Parathyroid adenoma (tissue), 2 donors: ENCODE measurements at regions not wholly inside any gene's neighbourhood (a gene's known extent, or its start where the extent isn't known, plus 50 kb on each side); places are given as distances from the start of the nearest gene placed in this dataset.

Experiments used
- H2AFZ ChIP-seq: fragments of 300-600 bp; sonication (generic); one replicate; pipeline ENCODE4 v1.7.0; 2017; ENCODE audit warnings: antibody characterized with exemption, mild to moderate bottlenecking
- H3K27ac ChIP-seq: fragments of 300-600 bp; sonication (generic); one replicate; pipeline ENCODE4 v1.7.0; 2017
- H3K27me3 ChIP-seq: fragments of 300-600 bp; sonication (generic); one replicate; pipeline ENCODE4 v1.7.0; 2017; ENCODE audit warnings: low read length; ENCODE audit not compliant: control insufficient read depth, insufficient read depth
- H3K36me3 ChIP-seq: fragments of 300-600 bp; sonication (generic); one replicate; pipeline ENCODE4 v1.7.0; 2017; ENCODE audit warnings: low read length; ENCODE audit not compliant: control insufficient read depth, insufficient read depth
- H3K4me1 ChIP-seq: fragments of 300-600 bp; sonication (generic); one replicate; pipeline ENCODE4 v1.7.0; 2017; ENCODE audit warnings: control low read depth
- H3K4me2 ChIP-seq: fragments of 300-600 bp; sonication (generic); one replicate; pipeline ENCODE4 v1.7.0; 2017; ENCODE audit warnings: low read length
- H3K4me3 ChIP-seq: fragments of 300-600 bp; sonication (generic); one replicate; pipeline ENCODE4 v1.7.0; 2017; ENCODE audit warnings: low read depth, low read length
- H3K79me2 ChIP-seq: fragments of 300-600 bp; sonication (generic); one replicate; pipeline ENCODE4 v1.7.0; 2017; ENCODE audit warnings: control low read depth
- H3K9ac ChIP-seq: fragments of 300-600 bp; sonication (generic); one replicate; pipeline ENCODE4 v1.7.0; 2017; ENCODE audit warnings: mild to moderate bottlenecking
- H3K9me3 ChIP-seq: fragments of 300-600 bp; sonication (generic); one replicate; pipeline ENCODE4 v1.7.0; 2017; ENCODE audit warnings: low read length; ENCODE audit not compliant: control insufficient read depth
- CTCF ChIP-seq: fragments of 300-600 bp; sonication (generic); IDR thresholded peaks from one replicate; pipeline ENCODE4 v1.7.0; 2017; ENCODE audit warnings: antibody characterized with exemption, mild to moderate bottlenecking
- donor health status: primary hyperparathyroidism.

GRCh38 chr10:20963056-20963455, 65.9 kb upstream of the NEBL start:
- H3K36me3 ChIP-seq, result no peaks in the 10 kb centered on the region
- no peak overlapping the region for H3K9ac ChIP-seq
- no peak overlapping the region for H3K4me3 ChIP-seq
- H3K4me1 ChIP-seq, result no peaks in the 10 kb centered on the region
- no peak overlapping the region for H3K4me2 ChIP-seq
- no peaks in the 10 kb centered on the region for H3K27me3 ChIP-seq
- H2AFZ ChIP-seq, result no peak overlapping the region
- TF ChIP-seq CTCF, result no peak
- H3K27ac ChIP-seq, result no peak overlapping the region
- no peaks in the 10 kb centered on the region for H3K9me3 ChIP-seq
- no peaks in the 10 kb centered on the region for H3K79me2 ChIP-seq

- H3K27me3 ChIP-seq, result no peaks in the 10 kb centered on the region
- no peak for TF ChIP-seq CTCF
- H3K4me1 ChIP-seq, result no peaks in the 10 kb centered on the region
These were observed 65.1 kb upstream of the NEBL start for GRCh38 chr10:20962165-20962564.

GRCh38 chr10:20959242-20959641, 62.1 kb upstream of the NEBL start:
- H3K36me3 ChIP-seq, result no peaks in the 10 kb centered on the region
- no peak for TF ChIP-seq CTCF
- no peak overlapping the region for H3K4me2 ChIP-seq
- H3K27ac ChIP-seq, result no peak overlapping the region
- H3K9me3 ChIP-seq, result no peaks in the 10 kb centered on the region
- no peak overlapping the region for H3K4me3 ChIP-seq
- no peaks in the 10 kb centered on the region for H3K27me3 ChIP-seq
- no peaks in the 10 kb centered on the region for H3K4me1 ChIP-seq
- no peak overlapping the region for H2AFZ ChIP-seq
- H3K9ac ChIP-seq, result no peak overlapping the region
- no peaks in the 10 kb centered on the region for H3K79me2 ChIP-seq

More at GRCh38 chr10:20962165-20962564, 65.1 kb upstream of the NEBL start:
- no peak overlapping the region for H3K4me3 ChIP-seq
- H3K4me2 ChIP-seq, result no peak overlapping the region
- no peak overlapping the region for H2AFZ ChIP-seq
- H3K9me3 ChIP-seq, result no peaks in the 10 kb centered on the region
- H3K27ac ChIP-seq, result no peak overlapping the region
- no peak overlapping the region for H3K9ac ChIP-seq
- no peaks in the 10 kb centered on the region for H3K36me3 ChIP-seq
- no peaks in the 10 kb centered on the region for H3K79me2 ChIP-seq

GRCh38 chr10:20958764-20959163, 61.7 kb upstream of the NEBL start:
- Histone ChIP-seq H3K9ac (no peak overlapping the region), H3K27ac (no peak overlapping the region), H3K36me3 (no peaks in the 10 kb centered on the region), H3K9me3 (no peaks in the 10 kb centered on the region), H3K27me3 (no peaks in the 10 kb centered on the region), H2AFZ (no peak overlapping the region), H3K79me2 (no peaks in the 10 kb centered on the region), H3K4me1 (no peaks in the 10 kb centered on the region), H3K4me3 (no peak overlapping the region), H3K4me2 (no peak overlapping the region)
- TF ChIP-seq CTCF, result no peak

GRCh38 chr10:20958225-20958624, 61.1 kb upstream of the NEBL start:
- no peak overlapping the region for H3K27ac ChIP-seq
- no peaks in the 10 kb centered on the region for H3K27me3 ChIP-seq
- no peak overlapping the region for H3K4me2 ChIP-seq
- H3K36me3 ChIP-seq, result no peaks in the 10 kb centered on the region
- no peaks in the 10 kb centered on the region for H3K9me3 ChIP-seq
- H3K9ac ChIP-seq, result no peak overlapping the region
- no peak for TF ChIP-seq CTCF
- no peak overlapping the region for H3K4me3 ChIP-seq
- H3K4me1 ChIP-seq, result no peaks in the 10 kb centered on the region
- H2AFZ ChIP-seq, result no peak overlapping the region
- no peaks in the 10 kb centered on the region for H3K79me2 ChIP-seq
